Amniotic epithelial cell (primary cell): ENCODE measurements at regions not wholly inside any gene's neighbourhood (a gene's known extent, or its start where the extent isn't known, plus 50 kb on each side); places are given as distances from the start of the nearest gene placed in this dataset.
A peak's percentile ranks its signal among the peaks of the same experiment; 100 is the strongest.
"Not testable (repeated sequence)": the region's sequence is repeated elsewhere in the genome, so short reads cannot be mapped to it uniquely, and the experiment has no call there.

Experiments used
- DNase-seq: peaks from one replicate; pipeline ENCODE4 v3.0.0-alpha.2; 2010; ENCODE audit warnings: low read depth

- no peak for DNase-seq
Measured at GRCh38 chr16:52235186-52235585, 311.8 kb downstream of the TOX3 start.

DNA sequence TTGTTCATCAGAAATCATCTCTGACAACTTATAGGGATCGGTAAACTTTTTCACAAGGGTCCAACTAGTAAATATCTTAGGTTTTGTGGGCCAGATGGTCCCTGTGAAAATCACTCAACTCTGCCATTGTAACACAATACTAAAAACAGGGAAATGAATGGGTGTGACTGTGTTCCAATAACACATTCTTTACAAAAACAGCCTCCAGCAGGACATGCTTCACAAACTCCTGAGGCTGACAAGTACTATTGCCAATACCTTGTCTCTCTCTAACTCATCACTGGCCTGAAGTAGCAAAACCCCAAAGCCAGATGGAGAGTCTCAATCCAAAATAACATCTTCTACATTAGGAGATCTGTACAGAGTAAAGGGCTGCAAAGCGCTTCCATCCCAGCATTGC, 312.3 kb downstream of the TOX3 start:
- no peak for DNase-seq

DNA sequence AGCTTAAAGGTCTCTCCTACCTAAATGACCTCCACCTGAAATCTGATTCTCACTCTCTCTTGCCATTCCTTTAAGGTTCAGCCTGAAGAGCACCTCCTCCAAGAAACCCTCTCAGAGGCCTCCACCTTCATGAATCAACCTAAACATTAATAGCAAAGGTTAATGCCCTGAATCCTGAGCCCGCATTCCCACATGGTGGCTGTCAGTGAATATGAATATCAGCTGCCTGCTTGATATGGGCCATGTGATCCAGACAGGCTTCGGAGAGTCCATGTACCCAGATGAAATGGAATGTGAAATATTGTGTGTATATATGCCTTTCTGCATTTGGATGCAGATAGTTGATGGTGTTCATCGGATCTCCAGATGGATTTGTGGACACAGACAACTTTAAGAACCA, 317.5 kb downstream of the TOX3 start:
- no peak for DNase-seq

DNA sequence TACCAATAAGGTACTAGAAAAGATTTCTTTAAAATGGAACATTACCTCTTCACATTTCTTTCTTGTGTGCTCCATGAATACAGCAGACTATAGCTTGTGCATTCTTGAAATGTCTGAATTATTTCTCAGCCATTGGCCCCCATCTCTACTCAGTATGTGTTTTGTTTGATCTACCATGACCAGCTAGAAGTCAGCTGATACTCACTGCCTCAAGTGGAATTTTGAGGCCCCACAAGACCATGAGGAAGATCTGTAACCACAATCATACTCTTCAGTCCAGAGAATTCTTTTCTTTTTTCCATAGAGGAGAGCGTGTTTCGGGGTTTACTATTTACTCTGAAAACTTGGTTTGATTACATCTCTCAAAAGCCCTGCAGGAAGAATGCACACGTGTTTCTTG, 319.1 kb downstream of the TOX3 start:
- DNase-seq: no peak

- no peak for DNase-seq
Measured at GRCh38 chr16:52212841-52213240, 334.1 kb downstream of the TOX3 start.

- DNase-seq: no peak
Measured at GRCh38 chr16:52209227-52209626, 337.7 kb downstream of the TOX3 start.

GRCh38 chr16:52203096-52203495, 343.8 kb downstream of the TOX3 start:
- no peak for DNase-seq

DNA sequence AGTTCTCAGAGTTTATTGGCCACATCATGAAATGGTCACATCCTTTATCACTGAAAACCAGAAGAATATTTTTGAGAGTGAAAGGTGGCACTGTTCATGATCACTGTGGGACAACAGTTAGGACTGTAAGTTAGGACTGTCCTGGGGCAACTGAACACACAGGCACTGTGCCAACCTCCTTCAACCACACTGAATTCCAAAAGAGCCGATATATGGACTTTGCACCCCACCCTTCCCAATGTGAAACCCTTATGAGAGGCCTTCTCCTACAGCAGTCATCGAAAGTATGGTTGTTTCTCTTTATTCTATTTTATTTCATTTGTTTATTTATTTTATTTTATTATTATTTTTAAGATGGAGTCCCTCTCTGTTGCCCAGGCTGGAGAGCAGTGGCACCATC, 353.5 kb downstream of the TOX3 start:
- DNase-seq: no peak

GRCh38 chr16:52191531-52192134, 355.3 kb downstream of the TOX3 start:
- DNase-seq: peak; percentile 48

DNA sequence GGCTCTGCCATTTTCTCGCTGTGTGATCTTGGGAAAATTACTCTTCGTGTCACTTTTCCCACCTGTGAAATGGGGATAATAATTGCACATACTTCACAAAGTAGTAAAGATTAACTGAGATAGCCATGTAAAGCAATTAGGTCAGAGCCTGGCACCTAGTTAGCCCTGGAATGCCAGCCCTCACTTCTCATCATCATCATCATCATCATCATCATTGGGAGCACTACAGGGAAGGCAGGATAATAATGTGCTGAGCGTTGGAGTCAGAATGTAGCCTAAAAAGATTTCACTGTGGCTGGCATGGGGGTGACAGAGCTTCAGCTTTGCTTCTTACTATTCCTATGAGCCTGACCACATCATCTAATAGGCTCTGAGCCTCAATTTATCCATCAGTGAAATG, 362.6 kb downstream of the TOX3 start:
- no peak for DNase-seq

- no peak for DNase-seq
Measured at GRCh38 chr16:52182840-52183239, 364.1 kb downstream of the TOX3 start.

GRCh38 chr16:52174168-52174567, 372.8 kb downstream of the TOX3 start:
- no peak for DNase-seq

DNA sequence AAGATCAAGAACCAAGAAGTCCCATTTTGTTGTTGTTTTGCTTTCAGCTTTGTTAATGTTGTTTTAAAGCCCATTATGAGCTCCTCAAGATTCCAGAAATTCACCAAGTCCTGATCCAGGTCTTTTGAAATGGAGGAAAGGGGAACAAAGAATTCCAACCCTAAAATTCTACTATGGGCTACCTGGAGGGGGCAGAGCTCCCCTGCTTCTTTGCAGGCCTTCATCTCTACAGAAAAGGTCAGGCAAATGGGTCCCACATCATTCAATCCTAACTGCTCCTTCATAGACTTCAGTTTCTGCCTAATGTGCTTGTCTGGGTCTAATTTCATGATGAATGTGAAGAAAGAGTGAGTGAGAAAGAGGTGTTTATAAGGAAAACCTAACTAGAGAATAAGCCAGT, 375.5 kb downstream of the TOX3 start:
- DNase-seq: no peak

GRCh38 chr16:52167328-52167727, 379.6 kb downstream of the TOX3 start:
- no peak for DNase-seq

GRCh38 chr16:52165961-52166360, 381.0 kb downstream of the TOX3 start:
- DNase-seq: no peak

DNA sequence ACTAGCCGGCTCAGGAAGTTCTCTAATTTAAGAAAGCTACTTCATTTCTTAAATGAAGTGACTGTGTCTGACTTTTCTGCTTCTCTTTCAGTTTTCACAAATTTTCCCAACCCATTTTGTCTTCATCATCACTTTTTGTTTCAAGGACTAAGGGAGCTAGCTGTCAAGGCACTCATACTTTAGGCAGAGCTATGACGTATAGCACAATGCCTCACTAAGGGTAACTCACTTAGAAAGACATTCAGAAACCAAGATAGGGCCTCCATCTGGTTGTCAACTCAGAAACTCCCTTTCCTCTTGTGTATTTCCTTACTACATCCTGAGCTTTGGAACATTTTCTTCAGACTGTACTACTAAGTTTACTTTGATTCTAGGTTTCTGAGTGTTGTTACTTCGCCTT, 397.9 kb downstream of the TOX3 start:
- DNase-seq: no peak

DNA sequence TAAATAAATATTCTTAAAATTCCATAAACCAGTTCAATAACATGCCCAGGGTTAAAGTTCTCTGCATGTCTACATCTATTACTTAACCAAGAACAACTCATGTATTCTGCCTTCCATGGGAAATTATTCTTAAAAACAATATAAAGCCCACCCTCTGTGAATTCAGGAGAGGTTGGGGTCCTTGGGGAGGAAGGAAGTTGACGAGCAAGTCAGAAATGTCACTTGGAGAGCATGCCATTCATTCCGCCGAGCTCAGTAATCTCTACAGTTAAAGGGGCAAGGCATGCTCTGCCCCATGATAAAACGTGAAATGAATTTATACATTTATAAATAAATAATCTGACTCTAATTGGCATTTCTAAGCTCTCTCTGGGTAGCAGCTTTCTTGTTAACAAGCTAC, 405.1 kb downstream of the TOX3 start:
- DNase-seq: no peak

- DNase-seq: no peak
Measured at GRCh38 chr16:52128361-52128760, 418.6 kb downstream of the TOX3 start.

GRCh38 chr16:52123842-52124241, 423.1 kb downstream of the TOX3 start:
- DNase-seq: no peak

DNA sequence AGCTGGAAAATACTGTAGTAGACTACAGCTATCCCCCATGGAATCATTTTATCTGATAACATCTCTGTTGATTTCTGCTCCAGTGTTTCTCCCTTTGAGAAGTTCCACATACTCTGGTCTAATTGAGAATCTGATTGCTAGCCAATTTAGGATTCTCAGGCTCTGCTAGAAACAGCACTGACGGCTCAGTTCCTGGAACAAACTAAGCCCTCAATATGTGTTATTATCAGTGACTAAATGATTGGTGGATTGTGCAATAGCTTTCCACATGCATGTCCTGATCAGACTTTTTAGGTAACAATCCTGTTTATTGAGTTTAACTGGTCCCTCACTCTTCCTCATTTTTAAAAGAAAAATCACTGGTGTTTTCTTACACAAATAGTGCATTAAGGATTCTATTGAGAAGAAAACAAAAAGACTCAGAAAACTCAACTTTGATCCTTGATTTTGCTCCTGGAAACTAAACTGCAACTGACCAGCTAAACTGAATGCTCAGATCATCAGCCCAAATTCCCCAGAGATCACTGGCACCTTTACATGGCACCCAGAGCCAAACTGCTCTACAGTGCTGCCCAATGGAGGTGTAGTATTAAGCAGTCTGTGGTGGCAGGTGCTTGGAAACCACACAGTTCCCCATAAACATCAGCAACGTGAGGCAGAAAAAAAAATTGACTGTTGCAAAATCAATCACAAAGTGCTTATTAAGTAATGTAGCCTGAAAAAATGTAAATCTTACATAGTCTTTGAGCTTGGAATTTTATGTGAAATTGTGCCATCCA, 423.7 kb downstream of the TOX3 start:
- DNase-seq: no peak

GRCh38 chr16:52117171-52117570, 429.8 kb downstream of the TOX3 start:
- no peak for DNase-seq

DNA sequence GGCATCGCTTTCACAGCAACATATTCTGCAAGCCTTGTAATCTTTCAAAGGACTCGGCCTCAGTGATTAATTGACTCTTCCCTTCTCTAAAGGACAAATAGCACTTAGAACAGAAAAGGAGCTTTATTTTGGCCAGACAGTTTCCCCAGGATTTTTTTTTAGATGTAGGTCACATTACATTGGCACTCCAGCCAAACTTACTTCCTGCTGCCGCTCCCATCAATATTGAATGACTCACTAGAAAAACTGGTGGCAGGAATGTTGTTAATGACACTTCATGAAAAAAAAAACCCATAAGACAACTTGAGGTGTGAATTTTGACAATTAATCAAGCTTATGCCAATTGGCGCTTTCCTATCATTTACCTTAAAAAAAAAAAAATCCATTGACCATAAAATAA, 432.6 kb downstream of the TOX3 start:
- DNase-seq: no peak

DNA sequence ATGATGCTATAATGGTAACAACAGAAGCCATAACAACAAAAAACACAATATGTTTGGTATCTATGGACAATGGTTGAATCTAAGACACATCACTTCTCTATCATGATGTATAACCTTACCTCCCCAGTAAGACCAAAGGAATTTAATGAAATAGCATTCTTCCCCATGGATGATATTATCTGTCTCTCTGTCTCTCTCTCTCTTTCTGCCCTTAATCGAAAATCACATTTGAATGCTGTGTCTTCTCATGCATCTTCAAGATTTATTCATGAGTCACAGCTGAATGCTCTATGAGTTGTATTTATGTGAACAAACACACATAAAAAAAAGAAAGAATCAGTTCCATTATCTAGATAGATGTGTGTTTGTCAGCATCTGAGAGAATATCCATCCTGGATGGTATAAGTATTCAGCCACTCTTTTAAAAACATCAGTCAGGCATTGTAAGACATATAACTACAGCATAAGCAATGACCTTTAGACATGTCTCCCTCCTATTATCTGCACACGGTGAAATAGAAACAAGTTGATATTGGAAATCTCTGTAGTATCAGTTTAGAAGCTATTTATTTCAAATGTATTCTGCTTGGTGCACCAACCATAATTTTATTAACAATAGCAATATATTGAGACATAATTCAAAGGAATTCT, 433.3 kb downstream of the TOX3 start:
- no peak for DNase-seq

DNA sequence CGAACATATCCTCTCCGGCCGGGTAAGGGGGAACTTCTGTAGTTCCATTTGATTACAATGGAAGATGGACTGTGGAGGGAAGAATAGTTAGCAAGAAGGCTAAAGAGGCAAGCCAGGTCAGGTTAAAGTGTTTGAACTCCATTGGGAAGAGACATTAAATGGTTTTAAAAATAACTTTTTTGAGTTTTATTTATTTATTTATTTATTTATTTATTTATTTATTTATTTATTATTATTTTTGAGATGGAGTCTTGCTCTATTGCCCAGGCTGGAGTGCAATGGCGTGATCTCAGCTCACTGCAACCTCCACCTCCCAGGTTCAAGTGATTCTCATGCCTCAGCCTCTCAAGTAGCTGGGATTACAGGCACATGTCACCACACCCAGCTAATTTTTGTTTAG, 441.9 kb downstream of the TOX3 start:
- DNase-seq: not testable (repeated sequence)
